Mesendoderm (in vitro differentiated cells): ENCODE measurements at regions not wholly inside any gene's neighbourhood (a gene's known extent, or its start where the extent isn't known, plus 50 kb on each side); places are given as distances from the start of the nearest gene placed in this dataset.
A peak's percentile ranks its signal among the peaks of the same experiment; 100 is the strongest.

Source experiments
- DNase-seq: peaks from one replicate; pipeline ENCODE4 v3.0.0; 2013
- H2AK5ac ChIP-seq: 2 replicates; pipeline ENCODE4 v1.6.1; 2013; ENCODE audit warnings: low read length, inconsistent platforms
- H2BK120ac ChIP-seq: 2 replicates; pipeline ENCODE4 v1.6.1; 2013; ENCODE audit warnings: low read depth, mild to moderate bottlenecking, low read length, moderate library complexity, mixed read lengths
- H2BK15ac ChIP-seq: replicated peaks from 2 replicates; pipeline ENCODE4 v1.6.1; 2013; ENCODE audit warnings: low read depth, mild to moderate bottlenecking, moderate library complexity
- H2BK5ac ChIP-seq: 2 replicates; pipeline ENCODE4 v1.6.1; 2013; ENCODE audit warnings: low read length, inconsistent platforms
- H3K18ac ChIP-seq: 2 replicates; pipeline ENCODE4 v1.6.1; 2013; ENCODE audit warnings: mild to moderate bottlenecking, low read length, mixed read lengths
- H3K23ac ChIP-seq: one replicate; pipeline ENCODE4 v1.6.1; 2013; ENCODE audit warnings: low read length
- H3K27ac ChIP-seq: 2 replicates; pipeline ENCODE4 v1.5.1; 2013; ENCODE audit warnings: low read depth, mild to moderate bottlenecking, inconsistent platforms, low read length, moderate library complexity
- H3K27me3 ChIP-seq: 2 replicates; pipeline ENCODE4 v1.6.1; 2013; ENCODE audit warnings: low read length, control low read depth, mild to moderate bottlenecking, inconsistent platforms; ENCODE audit not compliant: insufficient read depth, poor library complexity
- H3K36me3 ChIP-seq: 2 replicates; pipeline ENCODE4 v1.6.1; 2013; ENCODE audit warnings: low read length, inconsistent platforms; ENCODE audit not compliant: control insufficient read depth, insufficient read depth
- H3K4ac ChIP-seq: one replicate; pipeline ENCODE4 v1.6.1; 2013; ENCODE audit warnings: low read depth, mild to moderate bottlenecking, low read length, moderate library complexity
- H3K4me1 ChIP-seq: 2 replicates; pipeline ENCODE4 v1.6.1; 2013; ENCODE audit warnings: low read depth, low read length, inconsistent platforms; ENCODE audit not compliant: control insufficient read depth
- H3K4me2 ChIP-seq: 2 replicates; pipeline ENCODE4 v1.6.1; 2013; ENCODE audit warnings: low read length
- H3K4me3 ChIP-seq: 2 replicates; pipeline ENCODE4 v1.5.1; 2013; ENCODE audit warnings: mild to moderate bottlenecking, low read length
- H3K56ac ChIP-seq: one replicate; pipeline ENCODE4 v1.6.1; 2013; ENCODE audit warnings: low read length
- H3K79me1 ChIP-seq: 2 replicates; pipeline ENCODE4 v1.6.1; 2013; ENCODE audit warnings: low read length, inconsistent platforms
- H3K79me2 ChIP-seq: 2 replicates; pipeline ENCODE4 v1.6.1; 2013; ENCODE audit warnings: mild to moderate bottlenecking, low read length; ENCODE audit not compliant: control insufficient read depth, insufficient read depth
- H3K9ac ChIP-seq: 2 replicates; pipeline ENCODE4 v1.6.1; 2013; ENCODE audit warnings: low read length, inconsistent platforms
- H4K5ac ChIP-seq: one replicate; pipeline ENCODE4 v1.6.1; 2013; ENCODE audit warnings: low read length
- H4K8ac ChIP-seq: one replicate; pipeline ENCODE4 v1.6.1; 2013; ENCODE audit warnings: low read depth, mild to moderate bottlenecking, control low read depth, low read length, moderate library complexity
- WGBS: extraction: QIAGEN DNeasy Blood & Tissue Kit; methylation state at CpG from one replicate; pipeline ENCODE4 v1.1.7; 2013; ENCODE audit warnings: low lambda C conversion rate, missing lambda C conversion rate; ENCODE audit not compliant: insufficient coverage; ENCODE audit errors: extremely low coverage; 5-methylcytosine and 5-hydroxymethylcytosine counted together

DNA sequence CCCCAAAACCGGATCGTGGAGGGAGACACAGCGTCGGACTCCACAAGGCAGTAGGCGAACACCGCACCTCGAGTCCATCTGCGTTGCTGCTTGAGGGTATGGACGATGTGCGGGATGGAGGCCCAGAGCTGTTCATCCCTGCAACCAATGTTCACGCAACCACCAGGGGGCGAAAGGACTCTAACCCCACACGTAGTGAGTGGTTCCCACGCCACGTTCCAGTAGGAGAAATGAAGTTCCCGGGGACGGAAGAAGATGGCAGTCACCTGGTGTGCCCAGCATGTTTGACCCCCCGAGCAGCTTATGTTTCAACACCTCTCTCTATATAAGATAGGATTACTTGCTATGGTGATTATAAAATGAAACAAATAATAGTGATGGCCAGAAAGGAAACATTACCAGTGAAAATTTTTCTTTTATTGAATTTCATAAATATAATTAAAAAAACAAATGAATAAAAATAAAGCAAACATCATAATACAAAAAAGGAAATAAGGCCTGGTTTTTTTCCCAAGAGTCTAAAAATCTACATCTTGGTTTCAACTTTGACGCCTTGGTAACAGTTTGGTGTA, 184.3 kb downstream of the SH3BP4 start:
- no peak overlapping the region for H2BK120ac ChIP-seq

DNA sequence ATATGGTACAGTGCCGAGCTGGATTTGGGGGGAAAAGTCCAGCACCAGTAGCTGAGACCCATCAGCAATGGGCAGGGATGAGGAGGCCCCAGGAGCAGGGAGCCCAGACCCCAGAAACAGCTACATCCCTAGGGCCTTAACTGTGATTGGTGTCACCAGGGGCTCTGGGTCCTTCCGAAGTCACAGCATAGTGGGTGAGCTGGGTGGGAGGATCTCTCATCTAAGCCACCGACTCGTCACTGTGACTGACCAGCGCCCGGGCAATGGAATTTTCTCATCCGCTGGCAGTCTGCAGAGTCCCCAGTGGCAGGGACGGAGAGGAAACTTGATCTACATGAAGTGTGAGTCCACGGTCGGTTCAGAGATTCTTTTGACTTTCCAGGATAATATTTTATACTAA, 186.5 kb downstream of the SH3BP4 start:
- Histone ChIP-seq H2BK120ac (no peak overlapping the region), H3K56ac (no peak overlapping the region), H3K4me2 (no peak overlapping the region), H3K79me2 (no peaks in the 10 kb centered on the region), H3K36me3 (no peaks in the 10 kb centered on the region), H3K4me3 (no peak overlapping the region), H3K4me1 (no peaks in the 10 kb centered on the region), H2BK15ac (no peak overlapping the region), H3K79me1 (no peaks in the 10 kb centered on the region), H3K9ac (no peak overlapping the region), H2BK5ac (no peak overlapping the region), H2AK5ac (no peak overlapping the region), H4K8ac (no peak overlapping the region), H3K27me3 (no peaks in the 10 kb centered on the region), H3K4ac (no peak overlapping the region), H4K5ac (no peak overlapping the region), H3K27ac (no peak overlapping the region), H3K18ac (no peak overlapping the region), H3K23ac (no peak overlapping the region)
- WGBS: no CpG with 5 or more reads among the region's 10 CpGs
- no peak for DNase-seq

More for the DNA sequence above, 184.3 kb downstream of the SH3BP4 start:
- no peak overlapping the region for H3K27ac ChIP-seq
- no peaks in the 10 kb centered on the region for H3K36me3 ChIP-seq
- no peak overlapping the region for H4K5ac ChIP-seq
- H3K4ac ChIP-seq: no peak overlapping the region
- no peak overlapping the region for H2BK15ac ChIP-seq
- H3K4me1 ChIP-seq: no peaks in the 10 kb centered on the region
- H3K56ac ChIP-seq: no peak overlapping the region
- no peaks in the 10 kb centered on the region for H3K79me1 ChIP-seq
- H2BK5ac ChIP-seq: no peak overlapping the region
- H3K18ac ChIP-seq: no peak overlapping the region
- no peaks in the 10 kb centered on the region for H3K79me2 ChIP-seq
- no peak overlapping the region for H3K9ac ChIP-seq
- H4K8ac ChIP-seq: no peak overlapping the region
- no CpG with 5 or more reads among the region's 19 CpGs for WGBS
- DNase-seq: peak; percentile 85
- no peaks in the 10 kb centered on the region for H3K27me3 ChIP-seq
- H2AK5ac ChIP-seq: no peak overlapping the region
- H3K4me2 ChIP-seq: no peak overlapping the region
- H3K4me3 ChIP-seq: no peak overlapping the region
- H3K23ac ChIP-seq: no peak overlapping the region

DNA sequence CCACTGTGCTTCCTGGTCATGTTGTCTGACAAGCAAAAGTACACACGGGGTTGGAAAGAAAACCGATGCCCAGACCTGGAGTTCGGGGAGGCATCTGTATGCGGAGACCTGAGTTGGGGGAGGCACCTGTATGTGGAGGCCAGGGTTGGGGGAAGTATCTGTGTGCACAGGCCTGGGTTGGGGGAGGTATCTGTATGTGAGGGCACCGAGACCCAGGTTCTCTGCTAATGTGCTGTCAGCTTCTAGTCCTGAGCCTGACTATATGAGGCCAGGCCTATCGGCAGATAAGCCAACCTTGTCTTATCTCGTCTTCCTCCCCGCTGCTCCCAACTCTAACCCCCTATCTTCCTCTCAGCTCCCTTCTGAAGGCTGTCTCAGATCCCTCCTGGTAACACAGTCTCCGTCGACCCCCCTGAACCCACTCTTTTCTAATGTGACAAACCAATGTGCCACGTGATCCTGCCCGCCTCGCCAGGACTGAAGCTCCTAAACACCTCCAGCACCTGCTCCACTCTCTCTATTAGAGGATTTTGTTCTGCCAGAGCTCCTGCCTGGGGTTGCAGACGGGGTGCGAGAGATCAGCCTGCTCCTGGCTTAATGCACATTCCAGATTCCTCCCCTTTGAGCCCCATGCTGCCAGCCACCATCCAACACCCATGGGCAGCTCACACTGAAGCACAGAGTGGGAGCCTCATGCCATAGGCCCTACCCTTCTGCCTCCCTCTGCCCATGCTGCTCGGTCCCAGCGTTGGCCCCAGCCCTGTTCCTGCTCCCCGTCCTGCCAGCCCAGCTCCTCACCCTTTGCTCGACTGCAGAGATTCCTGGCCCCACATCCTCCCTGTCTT, 188.4 kb downstream of the SH3BP4 start:
- Histone ChIP-seq H3K18ac (no peak overlapping the region), H2AK5ac (no peak overlapping the region), H3K79me1 (no peaks in the 10 kb centered on the region), H3K9ac (no peak overlapping the region), H3K4ac (no peak overlapping the region), H3K23ac (no peak overlapping the region), H3K4me3 (no peak overlapping the region), H3K27ac (no peak overlapping the region), H3K4me2 (no peak overlapping the region), H3K56ac (no peak overlapping the region), H4K5ac (no peak overlapping the region), H3K4me1 (no peaks in the 10 kb centered on the region), H3K36me3 (no peaks in the 10 kb centered on the region), H3K27me3 (no peaks in the 10 kb centered on the region), H2BK15ac (no peak overlapping the region), H2BK120ac (no peak overlapping the region), H2BK5ac (no peak overlapping the region), H3K79me2 (no peaks in the 10 kb centered on the region), H4K8ac (no peak overlapping the region)
- no CpG with 5 or more reads among the region's 19 CpGs for WGBS
- no peak for DNase-seq

DNA sequence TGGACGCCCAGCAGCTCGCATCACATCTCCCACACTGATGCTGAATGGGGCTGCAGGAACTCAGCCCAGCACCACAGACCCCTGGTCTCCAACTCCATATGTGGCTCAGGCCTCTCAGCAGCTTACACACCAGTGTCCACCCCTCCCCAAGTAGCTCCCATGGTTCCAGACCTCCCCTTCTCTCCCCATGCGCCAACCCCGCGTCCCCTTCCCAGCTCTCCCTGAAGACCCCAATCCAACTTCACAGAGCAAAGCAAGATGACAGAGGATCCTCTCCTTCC, 188.9 kb downstream of the SH3BP4 start:
- Histone ChIP-seq H2BK120ac (no peak overlapping the region), H3K56ac (no peak overlapping the region), H3K4me3 (no peak overlapping the region), H4K8ac (no peak overlapping the region), H3K27ac (no peak overlapping the region), H3K79me1 (no peaks in the 10 kb centered on the region), H2AK5ac (no peak overlapping the region), H3K79me2 (no peaks in the 10 kb centered on the region), H3K4ac (no peak overlapping the region), H3K4me1 (no peaks in the 10 kb centered on the region), H2BK5ac (no peak overlapping the region), H2BK15ac (no peak overlapping the region), H3K9ac (no peak overlapping the region), H3K36me3 (no peaks in the 10 kb centered on the region), H3K4me2 (no peak overlapping the region), H3K27me3 (no peaks in the 10 kb centered on the region), H4K5ac (no peak overlapping the region), H3K18ac (no peak overlapping the region), H3K23ac (no peak overlapping the region)
- no CpG with 5 or more reads among the region's 5 CpGs for WGBS
- no peak for DNase-seq

DNA sequence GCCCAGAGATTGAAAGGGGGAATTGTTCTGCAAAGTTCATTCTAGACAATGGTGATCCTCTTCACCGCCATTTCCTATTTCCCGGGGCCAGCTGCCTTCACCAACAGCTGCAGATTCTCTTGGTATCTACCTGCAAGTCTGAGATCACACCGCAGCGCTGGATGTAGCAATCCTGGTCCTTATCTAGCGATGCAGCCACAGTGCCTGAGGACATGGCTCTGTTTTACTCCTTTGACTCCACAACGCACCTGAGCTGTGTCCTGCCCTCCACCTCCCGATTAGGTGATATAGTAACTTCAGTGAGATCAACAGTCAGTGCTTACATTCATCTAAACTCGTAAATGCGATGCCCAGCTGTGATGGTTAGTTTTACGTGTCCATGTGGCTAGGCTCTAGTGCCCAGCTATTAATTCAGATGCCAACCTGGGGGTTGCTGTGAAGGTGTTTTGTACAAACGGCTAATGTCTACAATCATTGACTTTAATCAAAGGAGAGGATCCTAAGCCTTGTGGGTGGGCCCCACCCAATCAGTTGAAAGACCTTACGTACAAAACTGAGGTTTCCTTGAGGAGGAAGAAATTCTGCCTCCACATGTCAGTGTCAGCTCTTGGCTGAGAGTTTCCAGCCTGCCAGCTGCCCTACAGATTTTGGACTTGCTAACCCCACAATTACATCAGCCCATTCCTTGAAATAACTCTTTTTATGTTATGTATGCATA, 189.8 kb downstream of the SH3BP4 start:
- no peak overlapping the region for H4K8ac ChIP-seq

More for the DNA sequence above, 189.8 kb downstream of the SH3BP4 start:
- H3K4me2 ChIP-seq: no peak overlapping the region
- no peaks in the 10 kb centered on the region for H3K36me3 ChIP-seq
- no peak overlapping the region for H4K5ac ChIP-seq
- H3K4me1 ChIP-seq: no peaks in the 10 kb centered on the region
- H3K23ac ChIP-seq: no peak overlapping the region
- H3K4ac ChIP-seq: no peak overlapping the region
- H2BK5ac ChIP-seq: no peak overlapping the region
- H3K79me2 ChIP-seq: no peaks in the 10 kb centered on the region
- no CpG with 5 or more reads among the region's 12 CpGs for WGBS
- no peak overlapping the region for H3K18ac ChIP-seq
- H3K27ac ChIP-seq: no peak overlapping the region
- no peak overlapping the region for H2BK120ac ChIP-seq
- no peaks in the 10 kb centered on the region for H3K27me3 ChIP-seq
- DNase-seq: no peak
- H2AK5ac ChIP-seq: no peak overlapping the region
- H3K4me3 ChIP-seq: no peak overlapping the region
- H3K79me1 ChIP-seq: no peaks in the 10 kb centered on the region
- no peak overlapping the region for H3K9ac ChIP-seq
- no peak overlapping the region for H3K56ac ChIP-seq
- no peak overlapping the region for H2BK15ac ChIP-seq
